Endothelial cell of umbilical vein (primary cell): ENCODE measurements at regions not wholly inside any gene's neighbourhood (a gene's known extent, or its start where the extent isn't known, plus 50 kb on each side); places are given as distances from the start of the nearest gene placed in this dataset.

Experiments
- BruUV-seq: library from RNA; stranded (reverse); fragments of 400-500 nt; replicated peaks from 2 replicates; lab custom pipeline; 2021; lab: Mats Ljungman, UMichigan
- CTCF ChIA-PET: fragments of 300-600, 350-600 bp; sonication (Branson Sonifier 250); formaldehyde crosslinking; loops from one replicate; lab custom pipeline; 2021; ENCODE audit warnings: antibody characterized with exemption, inconsistent platforms; lab: Charles Lee
- POLR2A ChIA-PET: fragments of 300-600, 350-600 bp; sonication (Branson Sonifier 250); formaldehyde crosslinking; loops from one replicate; lab custom pipeline; 2021; ENCODE audit warnings: antibody characterized with exemption, inconsistent platforms; lab: Charles Lee
- DNase-seq: peaks from one replicate; pipeline ENCODE4 v3.0.0-alpha.2; 2011; ENCODE audit warnings: low read depth, low spot score
- FAIRE-seq: peaks from 2 replicates; lab custom pipeline; 2011; peaks lifted over from hg19 to GRCh38; lab: Jason Lieb, UNC
- H2AFZ ChIP-seq: 2 replicates; pipeline ENCODE4 v1.6.0; 2012; ENCODE audit warnings: low read depth, low read length, control low read depth, inconsistent platforms
- H3K27ac ChIP-seq: 2 replicates; pipeline ENCODE4 v1.5.1; 2011; ENCODE audit warnings: low read depth, mild to moderate bottlenecking, control low read depth, low read length, moderate library complexity; ENCODE audit not compliant: insufficient read depth
- H3K27me3 ChIP-seq, 2 experiments: 2 replicates each; pipeline versions ENCODE4 v1.6.0 to v1.6.1; 2011; ENCODE audit warnings: low read length in 2 of 2, mixed read lengths in 1 of 2; ENCODE audit not compliant: control insufficient read depth in 2 of 2, insufficient read depth in 2 of 2
- H3K36me3 ChIP-seq, 2 experiments: 2 replicates in 1 of 2; 3 replicates in 1 of 2; pipeline ENCODE4 v1.5.1; 2011; ENCODE audit warnings: low read length in 2 of 2, mild to moderate bottlenecking in 1 of 2, moderate library complexity in 1 of 2; ENCODE audit not compliant: control insufficient read depth in 2 of 2, insufficient read depth in 2 of 2; ENCODE audit errors: extremely low read depth in 1 of 2
- H3K4me1 ChIP-seq: 3 replicates; pipeline ENCODE4 v1.5.1; 2011; ENCODE audit warnings: mild to moderate bottlenecking, low read length; ENCODE audit not compliant: control insufficient read depth, insufficient read depth; ENCODE audit errors: extremely low read depth
- H3K4me2 ChIP-seq: 2 replicates; pipeline ENCODE4 v1.6.1; 2011; ENCODE audit warnings: low read length, control low read depth, mixed read lengths; ENCODE audit not compliant: insufficient read depth
- H3K4me3 ChIP-seq, 3 experiments: fragments of 200-600 bp in 1 of 3; sonication (generic), shearing (Covaris generic) in 1 of 3; replicated peaks in 1 of 3; 2 replicates each; pipeline ENCODE4 v1.5.1; 2011 to 2016; ENCODE audit warnings: control low read depth in 3 of 3, low read length in 3 of 3, mild to moderate bottlenecking in 2 of 3, inconsistent platforms in 1 of 3, low read depth in 1 of 3, moderate library complexity in 1 of 3; ENCODE audit not compliant: insufficient read depth in 1 of 3
- H3K79me2 ChIP-seq: 2 replicates; pipeline ENCODE4 v1.6.0; 2012; ENCODE audit warnings: low read length, inconsistent platforms; ENCODE audit not compliant: control insufficient read depth, insufficient read depth
- H3K9ac ChIP-seq: replicated peaks from 2 replicates; pipeline ENCODE3; 2011; ENCODE audit warnings: low read length, control low read depth; ENCODE audit not compliant: insufficient read depth; ENCODE audit errors: extremely low read depth
- H3K9me1 ChIP-seq: replicated peaks from 3 replicates; pipeline ENCODE4 v1.6.0; 2011; ENCODE audit warnings: mild to moderate bottlenecking, low read length; ENCODE audit not compliant: control insufficient read depth, insufficient read depth; ENCODE audit errors: extremely low read depth
- H3K9me3 ChIP-seq: replicated peaks from 2 replicates; pipeline ENCODE4 v1.5.1; 2012; ENCODE audit warnings: low read length, inconsistent platforms; ENCODE audit not compliant: control insufficient read depth, insufficient read depth
- H4K20me1 ChIP-seq: replicated peaks from 2 replicates; pipeline ENCODE3; 2011; ENCODE audit warnings: mild to moderate bottlenecking, low read length; ENCODE audit not compliant: control insufficient read depth, insufficient read depth; ENCODE audit errors: extremely low read depth
- CTCF ChIP-seq, 2 donors: IDR thresholded peaks; 1 replicate in 1 of 2; 2 replicates in 1 of 2; pipeline ENCODE4 v1.5.1; 2011; ENCODE audit warnings: low read length in 2 of 2, mild to moderate bottlenecking in 2 of 2, moderate library complexity in 2 of 2, control low read depth in 1 of 2, inconsistent platforms in 1 of 2, low read depth in 1 of 2; ENCODE audit not compliant: insufficient read depth in 1 of 2; ENCODE audit errors: extremely low read depth in 1 of 2
- EZH2 ChIP-seq: IDR thresholded peaks from 2 replicates; pipeline ENCODE4 v1.6.1; 2012; ENCODE audit warnings: borderline replicate concordance, low read depth, mild to moderate bottlenecking, moderate library complexity, low read length, inconsistent platforms; ENCODE audit not compliant: severe bottlenecking
- FOS ChIP-seq: IDR thresholded peaks from 2 replicates; pipeline ENCODE4 v1.6.1; 2011; ENCODE audit warnings: mild to moderate bottlenecking, low read length, moderate library complexity, borderline replicate concordance; ENCODE audit not compliant: insufficient read depth
- GATA2 ChIP-seq: IDR thresholded peaks from 2 replicates; pipeline ENCODE4 v1.7.0; 2011; ENCODE audit warnings: low read depth, mild to moderate bottlenecking, moderate library complexity, mixed read lengths, low read length; ENCODE audit not compliant: insufficient read length, insufficient read depth
- JUN ChIP-seq: IDR thresholded peaks from 2 replicates; pipeline ENCODE4 v1.6.1; 2011; ENCODE audit warnings: borderline replicate concordance, low read depth; ENCODE audit not compliant: insufficient read length, insufficient read depth
- MAX ChIP-seq: IDR thresholded peaks from 2 replicates; pipeline ENCODE4 v1.6.1; 2011; ENCODE audit not compliant: insufficient read depth, insufficient read length
- MYC ChIP-seq: IDR thresholded peaks from one replicate; pipeline ENCODE4 v1.6.1; 2011; ENCODE audit warnings: mild to moderate bottlenecking, low read depth, low read length
- POLR2A ChIP-seq: IDR thresholded peaks from 2 replicates; pipeline ENCODE4 v1.6.1; 2012; ENCODE audit warnings: low read depth, mild to moderate bottlenecking, control low read depth, low read length
- POLR2AphosphoS5 ChIP-seq: IDR thresholded peaks from 2 replicates; pipeline ENCODE4 v1.6.1; 2012; ENCODE audit warnings: low read depth, mild to moderate bottlenecking, control low read depth, low read length, moderate library complexity; ENCODE audit not compliant: insufficient read depth
- dilution Hi-C: fragments of 300-500 bp; cut with MboI; formaldehyde crosslinking; loops from one replicate; pipeline ENCODE4 v1.15.0; 2019; ENCODE audit warnings: low sequenced_read_pairs; ENCODE audit not compliant: extremely low pct_ligation_motif_present
- intact Hi-C: fragments of 100-400 bp; cut with micrococcal nuclease; formaldehyde crosslinking; loops from one replicate; pipeline ENCODE4 v1.10.0; 2022

GRCh38 chr15:77808581-77809177, 176.0 kb upstream of the LINGO1 start:
- dilution Hi-C loops, result no loop called here
- TF ChIP-seq CTCF (IDR thresholded peaks at IDR 0.05; ENCODE audit: extremely low read depth in 1 of 2, insufficient read depth in 1 of 2, low read depth in 1 of 2, low read length in 2 of 2), result no peak
- TF ChIP-seq MYC, result no peak
- no peak for TF ChIP-seq EZH2
- TF ChIP-seq GATA2, result no peak
- TF ChIP-seq POLR2A, result no peak
- TF ChIP-seq FOS, result no peak
- no peak for TF ChIP-seq POLR2AphosphoS5
- TF ChIP-seq MAX, result no peak
- TF ChIP-seq JUN, result no peak
- no peak for DNase-seq
- H3K27me3 ChIP-seq, result no peaks in the 10 kb centered on the region
- H3K4me1 ChIP-seq, result no peaks in the 10 kb centered on the region
- no peaks in the 10 kb centered on the region for H3K9me1 ChIP-seq
- no peak overlapping the region for H2AFZ ChIP-seq
- FAIRE-seq, result no peak
- no peaks in the 10 kb centered on the region for H3K79me2 ChIP-seq
- no TSS peak for BruUV-seq
- H3K36me3 ChIP-seq, result no peaks in the 10 kb centered on the region
- H4K20me1 ChIP-seq, result no peaks in the 10 kb centered on the region
- ChIA-PET CTCF (interaction anchor here (1.9 kb wide), 1 partner anchor 24 kb away, joined by 5 read pairs; no protein-coding TSS in a partner anchor), POLR2A (no interaction called here)
- no peak overlapping the region for H3K27ac ChIP-seq
- intact Hi-C loops, result no loop called here
- no peak overlapping the region for H3K4me3 ChIP-seq
- no peaks in the 10 kb centered on the region for H3K9me3 ChIP-seq
- no peak overlapping the region for H3K4me2 ChIP-seq
- H3K9ac ChIP-seq, result no peak overlapping the region
